ENCODE measurements at regions not wholly inside any gene's neighbourhood (a gene's known extent, or its start where the extent isn't known, plus 50 kb on each side); places are given as distances from the start of the nearest gene placed in this dataset.

- intact Hi-C loops (cut with DNase I), result no loop called here
- TF ChIP-seq, protein P1, sequence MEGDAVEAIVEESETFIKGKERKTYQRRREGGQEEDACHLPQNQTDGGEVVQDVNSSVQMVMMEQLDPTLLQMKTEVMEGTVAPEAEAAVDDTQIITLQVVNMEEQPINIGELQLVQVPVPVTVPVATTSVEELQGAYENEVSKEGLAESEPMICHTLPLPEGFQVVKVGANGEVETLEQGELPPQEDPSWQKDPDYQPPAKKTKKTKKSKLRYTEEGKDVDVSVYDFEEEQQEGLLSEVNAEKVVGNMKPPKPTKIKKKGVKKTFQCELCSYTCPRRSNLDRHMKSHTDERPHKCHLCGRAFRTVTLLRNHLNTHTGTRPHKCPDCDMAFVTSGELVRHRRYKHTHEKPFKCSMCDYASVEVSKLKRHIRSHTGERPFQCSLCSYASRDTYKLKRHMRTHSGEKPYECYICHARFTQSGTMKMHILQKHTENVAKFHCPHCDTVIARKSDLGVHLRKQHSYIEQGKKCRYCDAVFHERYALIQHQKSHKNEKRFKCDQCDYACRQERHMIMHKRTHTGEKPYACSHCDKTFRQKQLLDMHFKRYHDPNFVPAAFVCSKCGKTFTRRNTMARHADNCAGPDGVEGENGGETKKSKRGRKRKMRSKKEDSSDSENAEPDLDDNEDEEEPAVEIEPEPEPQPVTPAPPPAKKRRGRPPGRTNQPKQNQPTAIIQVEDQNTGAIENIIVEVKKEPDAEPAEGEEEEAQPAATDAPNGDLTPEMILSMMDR (IDR thresholded peaks at IDR 0.05), result no peak
- H3K4me1 ChIP-seq, result no peaks in the 10 kb centered on the region
- H3K9me3 ChIP-seq, result no peaks in the 10 kb centered on the region
- no peaks in the 10 kb centered on the region for H3K27me3 ChIP-seq
- 76 to 92% methylated on average over 2 of the region's 2 CpGs for WGBS, 2 donors
- ATAC-seq, result no peak
- no peak overlapping the region for H3K4me3 ChIP-seq
- H3K27ac ChIP-seq, result no peak overlapping the region
- no peak for DNase-seq
- FAIRE-seq, result no peak
- no peaks in the 10 kb centered on the region for H3K36me3 ChIP-seq
These were observed 394.9 kb downstream of the HTR7 start for GRCh38 chr10:90462749-90463470.

- Histone ChIP-seq H3K36me3 (no peaks in the 10 kb centered on the region), H3K27ac (no peak overlapping the region), H3K9me3 (no peaks in the 10 kb centered on the region), H3K4me1 (no peaks in the 10 kb centered on the region), H3K4me3 (no peak overlapping the region), H3K27me3 (no peaks in the 10 kb centered on the region)
- DNase-seq (no peak), ATAC-seq (no peak), FAIRE-seq (no peak)
- TF ChIP-seq, protein P1 (IDR thresholded peaks at IDR 0.05), result no peak
- intact Hi-C loops (cut with DNase I), result no loop called here
- 44 to 58% methylated on average over 1 of the region's 1 CpG for WGBS, 2 donors
These were observed 393.5 kb downstream of the HTR7 start for GRCh38 chr10:90464329-90464728.

- H3K27ac ChIP-seq, result no peak overlapping the region
- DNase-seq, result no peak
- no peaks in the 10 kb centered on the region for H3K36me3 ChIP-seq
- TF ChIP-seq, protein P1 (IDR thresholded peaks at IDR 0.05), result no peak
- H3K4me3 ChIP-seq, result no peak overlapping the region
- H3K4me1 ChIP-seq, result no peaks in the 10 kb centered on the region
- 68 to 78% methylated on average over 1 of the region's 1 CpG for WGBS, 2 donors
- ATAC-seq, result no peak
- no peaks in the 10 kb centered on the region for H3K9me3 ChIP-seq
- no peaks in the 10 kb centered on the region for H3K27me3 ChIP-seq
- intact Hi-C loops (cut with DNase I), result no loop called here
- no peak for FAIRE-seq
These were observed 386.9 kb downstream of the HTR7 start for GRCh38 chr10:90470966-90471365.

- Histone ChIP-seq H3K27me3 (no peaks in the 10 kb centered on the region), H3K4me3 (no peak overlapping the region), H3K36me3 (no peaks in the 10 kb centered on the region), H3K4me1 (no peaks in the 10 kb centered on the region), H3K9me3 (no peaks in the 10 kb centered on the region), H3K27ac (no peak overlapping the region)
- no peak for FAIRE-seq
- intact Hi-C loops (cut with DNase I), result no loop called here
- DNase-seq, result no peak
- TF ChIP-seq, protein P1 (IDR thresholded peaks at IDR 0.05), result no peak
- no peak for ATAC-seq
These were observed 377.4 kb downstream of the HTR7 start for GRCh38 chr10:90480466-90480865.

GRCh38 chr10:90481326-90481923 lies 376.4 kb downstream of the HTR7 start:
- no peak overlapping the region for H3K27ac ChIP-seq
- H3K4me1 ChIP-seq, result no peaks in the 10 kb centered on the region
- H3K36me3 ChIP-seq, result no peaks in the 10 kb centered on the region
- no peak for ATAC-seq
- H3K9me3 ChIP-seq, result no peaks in the 10 kb centered on the region
- H3K4me3 ChIP-seq, result no peak overlapping the region
- H3K27me3 ChIP-seq, result no peaks in the 10 kb centered on the region
- intact Hi-C loops (cut with DNase I), result no loop called here
- 74 to 85% methylated on average over 4 of the region's 4 CpGs for WGBS, 2 donors
- no peak for DNase-seq
- no peak for FAIRE-seq
- TF ChIP-seq, protein P1 (IDR thresholded peaks at IDR 0.05), result no peak
